Left lobe of liver (tissue), 2 donors: ENCODE measurements at regions not wholly inside any gene's neighbourhood (a gene's known extent, or its start where the extent isn't known, plus 50 kb on each side); places are given as distances from the start of the nearest gene placed in this dataset.

Experiments used
- ATAC-seq: fragments of 200-7000 bp; cut with Tn5 transposase; one replicate; pipeline ENCODE4 v1.9.1; 2020; ENCODE audit warnings: mild to moderate bottlenecking, moderate library complexity
- DNase-seq: peaks from one replicate; pipeline ENCODE4 v3.0.0-alpha.2; 2020; ENCODE audit warnings: low spot score
- donor health status: DM: no; HTN: no; CAD: no; lungs with moderate emphysema.
- donor health status: DM: no; HTN: yes; CAD: no.

- no peak for ATAC-seq
- DNase-seq = no peak
These were observed 220.3 kb downstream of the OR13H1 start for GRCh38 chrX:131764216-131764615.

- DNase-seq (no peak), ATAC-seq (no peak)
These were observed 234.7 kb downstream of the OR13H1 start for GRCh38 chrX:131778269-131779218.

GRCh38 chrX:131779306-131779705, 235.4 kb downstream of the OR13H1 start:
- ATAC-seq (no peak), DNase-seq (no peak)

GRCh38 chrX:131779741-131780140, 235.9 kb downstream of the OR13H1 start:
- no peak for DNase-seq
- no peak for ATAC-seq

- no peak for ATAC-seq
- DNase-seq = no peak
These were observed 238.8 kb downstream of the OR13H1 start for GRCh38 chrX:131782646-131783045.

- no peak for ATAC-seq
- no peak for DNase-seq
These were observed 239.4 kb upstream of the STK26 start for GRCh38 chrX:131783555-131784308.

- DNase-seq (no peak), ATAC-seq (no peak)
These were observed 233.4 kb upstream of the STK26 start for GRCh38 chrX:131789664-131790063.

- DNase-seq = no peak
These were observed 231.3 kb upstream of the STK26 start for GRCh38 chrX:131791608-131792355.

GRCh38 chrX:131792356-131792749, 230.7 kb upstream of the STK26 start:
- ATAC-seq = no peak
- no peak for DNase-seq

More at GRCh38 chrX:131791608-131792355, 231.3 kb upstream of the STK26 start:
- ATAC-seq = no peak

GRCh38 chrX:131792789-131793462, 230.2 kb upstream of the STK26 start:
- ATAC-seq (no peak), DNase-seq (no peak)

GRCh38 chrX:131795442-131796229, 227.5 kb upstream of the STK26 start:
- ATAC-seq (no peak), DNase-seq (no peak)

- ATAC-seq (no peak), DNase-seq (no peak)
These were observed 222.0 kb upstream of the STK26 start for GRCh38 chrX:131801066-131801465.

GRCh38 chrX:131801911-131802310, 221.2 kb upstream of the STK26 start:
- ATAC-seq = no peak
- DNase-seq = no peak

GRCh38 chrX:131802836-131803626, 220.1 kb upstream of the STK26 start:
- no peak for DNase-seq

GRCh38 chrX:131812847-131813825, 210.0 kb upstream of the STK26 start:
- ATAC-seq (no peak), DNase-seq (no peak)

More at GRCh38 chrX:131802836-131803626, 220.1 kb upstream of the STK26 start:
- no peak for ATAC-seq

- DNase-seq = no peak
- no peak for ATAC-seq
These were observed 206.5 kb upstream of the STK26 start for GRCh38 chrX:131816551-131817136.

- ATAC-seq (no peak), DNase-seq (no peak)
These were observed 204.7 kb upstream of the STK26 start for GRCh38 chrX:131818297-131818936.
